IMR-90 (cell line): ENCODE measurements at regions not wholly inside any gene's neighbourhood (a gene's known extent, or its start where the extent isn't known, plus 50 kb on each side); places are given as distances from the start of the nearest gene placed in this dataset.

Experiments
- ATAC-seq: fragments of 200-7000 bp; cut with Tn5 transposase; 2 replicates; pipeline ENCODE4 v1.9.1; 2020; ENCODE audit warnings: low read depth, mild to moderate bottlenecking, moderate library complexity
- BruUV-seq: library from RNA; stranded (reverse); fragments of 400-500 nt; replicated peaks from 2 replicates; lab custom pipeline; 2021; lab: Mats Ljungman, UMichigan
- CTCF ChIA-PET: fragments of 300-600 bp; formaldehyde crosslinking; extraction: SDS; loops from one replicate; lab custom pipeline; 2021; ENCODE audit warnings: antibody characterized with exemption; lab: Yijun Ruan, JAX
- POLR2A ChIA-PET: fragments of 300-600 bp; sonication (Branson Sonifier 250); formaldehyde crosslinking; loops from one replicate; lab custom pipeline; 2022; ENCODE audit warnings: antibody characterized with exemption; ENCODE audit not compliant: unreplicated experiment; lab: Charles Lee
- DNase-seq: peaks from one replicate; pipeline ENCODE4 v3.0.0; 2013
- H2AFZ ChIP-seq: replicated peaks from 2 replicates; pipeline ENCODE3; 2013; ENCODE audit warnings: low read length, mild to moderate bottlenecking; ENCODE audit not compliant: poor library complexity
- H2AK5ac ChIP-seq: 2 replicates; pipeline ENCODE4 v1.6.1; 2013; ENCODE audit warnings: low read depth, low read length, inconsistent platforms
- H2AK9ac ChIP-seq: replicated peaks from 2 replicates; pipeline ENCODE3; 2013; ENCODE audit warnings: mild to moderate bottlenecking, low read depth, low read length, moderate library complexity; ENCODE audit not compliant: poor library complexity
- H2BK120ac ChIP-seq: 2 replicates; pipeline ENCODE4 v1.6.1; 2013; ENCODE audit warnings: low read depth, low read length, inconsistent platforms
- H2BK15ac ChIP-seq: 3 replicates; pipeline ENCODE4 v1.6.1; 2013; ENCODE audit warnings: low read depth, low read length, inconsistent platforms
- H2BK20ac ChIP-seq: 2 replicates; pipeline ENCODE4 v1.6.1; 2013; ENCODE audit warnings: low read depth, mild to moderate bottlenecking, inconsistent platforms, low read length, moderate library complexity
- H2BK5ac ChIP-seq: 2 replicates; pipeline ENCODE4 v1.6.1; 2013; ENCODE audit warnings: mild to moderate bottlenecking, low read depth, low read length, inconsistent platforms; ENCODE audit not compliant: poor library complexity, severe bottlenecking
- H3K14ac ChIP-seq: replicated peaks from 2 replicates; pipeline ENCODE4 v1.6.1; 2013; ENCODE audit warnings: low read depth, low read length, inconsistent platforms
- H3K18ac ChIP-seq: 2 replicates; pipeline ENCODE4 v1.6.1; 2013; ENCODE audit warnings: low read depth, low read length, control low read depth
- H3K23ac ChIP-seq: 2 replicates; pipeline ENCODE4 v1.6.1; 2013; ENCODE audit warnings: low read depth, low read length, inconsistent platforms
- H3K27ac ChIP-seq: 2 replicates; pipeline ENCODE4 v1.5.1; 2013; ENCODE audit warnings: mild to moderate bottlenecking, control low read depth, low read length; ENCODE audit not compliant: insufficient read depth
- H3K27me3 ChIP-seq: 2 replicates; pipeline ENCODE4 v1.6.1; 2013; ENCODE audit warnings: low read length; ENCODE audit not compliant: control insufficient read depth, insufficient read depth
- H3K36me3 ChIP-seq: 2 replicates; pipeline ENCODE4 v1.6.1; 2013; ENCODE audit warnings: low read length, mixed read lengths; ENCODE audit not compliant: control insufficient read depth, insufficient read depth
- H3K4ac ChIP-seq: 2 replicates; pipeline ENCODE4 v1.6.1; 2013; ENCODE audit warnings: low read depth, low read length, inconsistent platforms
- H3K4me1 ChIP-seq: 2 replicates; pipeline ENCODE4 v1.6.1; 2013; ENCODE audit warnings: low read length, mixed read lengths; ENCODE audit not compliant: control insufficient read depth, insufficient read depth
- H3K4me2 ChIP-seq: 2 replicates; pipeline ENCODE4 v1.6.1; 2013; ENCODE audit warnings: low read depth, mild to moderate bottlenecking, control low read depth, low read length, moderate library complexity
- H3K4me3 ChIP-seq: 2 replicates; pipeline ENCODE4 v1.5.1; 2013; ENCODE audit warnings: low read depth, mild to moderate bottlenecking, control low read depth, low read length, moderate library complexity; ENCODE audit not compliant: insufficient read depth
- H3K56ac ChIP-seq: 2 replicates; pipeline ENCODE4 v1.6.1; 2013; ENCODE audit warnings: low read length, inconsistent platforms; ENCODE audit not compliant: insufficient read depth; ENCODE audit errors: extremely low read depth
- H3K79me1 ChIP-seq, 2 experiments: 2 replicates each; pipeline ENCODE4 v1.6.1; 2013; ENCODE audit warnings: low read length in 2 of 2, inconsistent platforms in 1 of 2, low read depth in 1 of 2
- H3K9ac ChIP-seq: 2 replicates; pipeline ENCODE4 v1.6.1; 2013; ENCODE audit warnings: low read depth, low read length, control low read depth
- H3K9me1 ChIP-seq: 2 replicates; pipeline ENCODE4 v1.6.1; 2013; ENCODE audit warnings: low read length, inconsistent platforms; ENCODE audit not compliant: insufficient read depth
- H3K9me3 ChIP-seq: 2 replicates; pipeline ENCODE4 v1.6.1; 2013; ENCODE audit warnings: low read length; ENCODE audit not compliant: control insufficient read depth, insufficient read depth
- H4K20me1 ChIP-seq: 2 replicates; pipeline ENCODE4 v1.6.1; 2013; ENCODE audit warnings: low read length, inconsistent platforms; ENCODE audit not compliant: insufficient read depth
- H4K5ac ChIP-seq: 2 replicates; pipeline ENCODE4 v1.6.1; 2013; ENCODE audit warnings: mild to moderate bottlenecking, low read depth, low read length, control low read depth
- H4K8ac ChIP-seq, 2 experiments: 2 replicates each; pipeline ENCODE4 v1.6.1; 2013; ENCODE audit warnings: low read depth in 2 of 2, low read length in 2 of 2, control low read depth in 1 of 2, inconsistent platforms in 1 of 2
- H4K91ac ChIP-seq: 2 replicates; pipeline ENCODE4 v1.6.1; 2013; ENCODE audit warnings: low read depth, low read length, inconsistent platforms; ENCODE audit not compliant: insufficient read depth
- BHLHE40 ChIP-seq: fragments of 150-350 bp; IDR thresholded peaks from 2 replicates; pipeline ENCODE4 v1.6.1; 2016; ENCODE audit warnings: mild to moderate bottlenecking, low read depth, low read length
- CEBPB ChIP-seq: IDR thresholded peaks from 2 replicates; pipeline ENCODE4 v1.6.1; 2012; ENCODE audit warnings: low read depth, low read length, improper control_type of control experiment
- CHD1 ChIP-seq: IDR thresholded peaks from 2 replicates; pipeline ENCODE4 v1.6.1; 2012; ENCODE audit warnings: low read depth, low read length, improper control_type of control experiment
- CTCF ChIP-seq: conservative IDR thresholded peaks from 2 replicates; pipeline ENCODE4 v1.5.1; 2012; ENCODE audit warnings: mild to moderate bottlenecking, low read depth, low read length, improper control_type of control experiment
- ELK1 ChIP-seq: fragments of 150-350 bp; IDR thresholded peaks from 2 replicates; pipeline ENCODE4 v1.6.1; 2016; ENCODE audit warnings: low read depth, mild to moderate bottlenecking, low read length, moderate library complexity, borderline replicate concordance
- FOS ChIP-seq: fragments of 150-350 bp; IDR thresholded peaks from 2 replicates; pipeline ENCODE4 v1.6.1; 2016; ENCODE audit warnings: low read depth, low read length
- MAFK ChIP-seq: IDR thresholded peaks from 2 replicates; pipeline ENCODE4 v1.6.1; 2012; ENCODE audit warnings: low read depth, low read length, improper control_type of control experiment
- MAZ ChIP-seq: IDR thresholded peaks from 2 replicates; pipeline ENCODE4 v1.6.1; 2012; ENCODE audit warnings: low read depth, mild to moderate bottlenecking, low read length, improper control_type of control experiment, moderate library complexity, borderline replicate concordance
- MXI1 ChIP-seq: IDR thresholded peaks from 2 replicates; pipeline ENCODE4 v1.6.1; 2012; ENCODE audit warnings: low read depth, mild to moderate bottlenecking, low read length, moderate library complexity, borderline replicate concordance
- NFE2L2 ChIP-seq: fragments of 150-350 bp; IDR thresholded peaks from 2 replicates; pipeline ENCODE4 v1.6.1; 2016; ENCODE audit warnings: low read depth, mild to moderate bottlenecking, low read length
- POLR2A ChIP-seq: IDR thresholded peaks from 2 replicates; pipeline ENCODE4 v1.6.1; 2012; ENCODE audit warnings: mild to moderate bottlenecking, low read depth, low read length
- RAD21 ChIP-seq: IDR thresholded peaks from 2 replicates; pipeline ENCODE4 v1.6.1; 2012; ENCODE audit warnings: low read length, improper control_type of control experiment
- RCOR1 ChIP-seq: IDR thresholded peaks from 2 replicates; pipeline ENCODE4 v1.6.1; 2012; ENCODE audit warnings: mild to moderate bottlenecking, low read length, improper control_type of control experiment; ENCODE audit not compliant: insufficient replicate concordance
- RFX5 ChIP-seq: IDR thresholded peaks from 2 replicates; pipeline ENCODE4 v1.8.0; 2012; ENCODE audit warnings: low read depth, mild to moderate bottlenecking, low read length, moderate library complexity
- SMC3 ChIP-seq: fragments of 150-350 bp; IDR thresholded peaks from 2 replicates; pipeline ENCODE4 v1.6.1; 2016; ENCODE audit warnings: low read depth, mild to moderate bottlenecking, antibody characterized with exemption, low read length, moderate library complexity
- USF2 ChIP-seq: fragments of 150-350 bp; IDR thresholded peaks from 2 replicates; pipeline ENCODE4 v1.6.1; 2017; ENCODE audit warnings: mild to moderate bottlenecking, antibody characterized with exemption, low read length, low read depth
- WGBS, 2 experiments: methylation state at CpG; one replicate each; pipeline versions ENCODE4 v1.1.5 to v1.1.7; 2013; ENCODE audit warnings: missing lambda C conversion rate in 2 of 2; ENCODE audit not compliant: insufficient read length in 1 of 2; ENCODE audit errors: extremely low coverage in 2 of 2; 5-methylcytosine and 5-hydroxymethylcytosine counted together
- dilution Hi-C: fragments of 300-500 bp; cut with HindIII; formaldehyde crosslinking; loops from one replicate; pipeline ENCODE4 v1.14.3; 2018; ENCODE audit warnings: low sequenced_read_pairs; ENCODE audit not compliant: unreplicated experiment
- in situ Hi-C: fragments of 300-500 bp; cut with MboI; formaldehyde crosslinking; loops from 3 replicates; pipeline ENCODE4 v1.14.3; 2019; ENCODE audit warnings: low sequenced_read_pairs, inconsistent platforms, mixed read lengths
- intact Hi-C: fragments of 100-400 bp; cut with micrococcal nuclease; formaldehyde crosslinking; loops from 2 replicates; pipeline ENCODE4 v1.10.0; 2022

GRCh38 chr1:238023137-238023536, 132.4 kb upstream of the ZP4 start:
- Histone ChIP-seq H3K18ac (no peak overlapping the region), H3K9ac (no peak overlapping the region), H4K91ac (no peak overlapping the region), H4K8ac (no peak overlapping the region), H2BK20ac (no peak overlapping the region), H3K56ac (no peak overlapping the region), H4K20me1 (no peaks in the 10 kb centered on the region), H4K5ac (no peak overlapping the region), H3K4me1 (no peaks in the 10 kb centered on the region), H3K36me3 (no peaks in the 10 kb centered on the region), H3K27me3 (no peaks in the 10 kb centered on the region), H3K23ac (no peak overlapping the region), H2AK9ac (no peak overlapping the region), H3K27ac (no peak overlapping the region), H3K79me1 (no peaks in the 10 kb centered on the region), H3K9me1 (no peaks in the 10 kb centered on the region), H3K4ac (no peak overlapping the region), H3K4me3 (no peak overlapping the region), H2AFZ (no peak overlapping the region), H2BK5ac (no peak overlapping the region), H3K14ac (no peak overlapping the region), H2BK120ac (no peak overlapping the region), H3K9me3 (no peaks in the 10 kb centered on the region), H2BK15ac (no peak overlapping the region), H2AK5ac (no peak overlapping the region), H3K4me2 (no peak overlapping the region)
- BruUV-seq: no TSS peak
- no peak for TF ChIP-seq SMC3
- no peak for TF ChIP-seq POLR2A
- TF ChIP-seq RCOR1: no peak
- TF ChIP-seq USF2: no peak
- TF ChIP-seq RFX5: no peak
- no peak for TF ChIP-seq MAZ
- no peak for TF ChIP-seq CTCF
- TF ChIP-seq MAFK: no peak
- no peak for TF ChIP-seq ELK1
- TF ChIP-seq BHLHE40: no peak
- TF ChIP-seq FOS: no peak
- TF ChIP-seq NFE2L2: no peak
- TF ChIP-seq MXI1: no peak
- no peak for TF ChIP-seq CEBPB
- no peak for TF ChIP-seq RAD21
- TF ChIP-seq CHD1: no peak
- dilution Hi-C loops: no loop called here
- POLR2A ChIA-PET: no interaction called here
- in situ Hi-C loops: no loop called here
- intact Hi-C loops: no loop called here
- DNase-seq (no peak), ATAC-seq (no peak)
- CTCF ChIA-PET: no interaction called here
- no CpG with 5 or more reads among the region's 1 CpG for WGBS, 2 experiments
